ENCODE measurements at regions not wholly inside any gene's neighbourhood (a gene's known extent, or its start where the extent isn't known, plus 50 kb on each side); places are given as distances from the start of the nearest gene placed in this dataset.

DNA sequence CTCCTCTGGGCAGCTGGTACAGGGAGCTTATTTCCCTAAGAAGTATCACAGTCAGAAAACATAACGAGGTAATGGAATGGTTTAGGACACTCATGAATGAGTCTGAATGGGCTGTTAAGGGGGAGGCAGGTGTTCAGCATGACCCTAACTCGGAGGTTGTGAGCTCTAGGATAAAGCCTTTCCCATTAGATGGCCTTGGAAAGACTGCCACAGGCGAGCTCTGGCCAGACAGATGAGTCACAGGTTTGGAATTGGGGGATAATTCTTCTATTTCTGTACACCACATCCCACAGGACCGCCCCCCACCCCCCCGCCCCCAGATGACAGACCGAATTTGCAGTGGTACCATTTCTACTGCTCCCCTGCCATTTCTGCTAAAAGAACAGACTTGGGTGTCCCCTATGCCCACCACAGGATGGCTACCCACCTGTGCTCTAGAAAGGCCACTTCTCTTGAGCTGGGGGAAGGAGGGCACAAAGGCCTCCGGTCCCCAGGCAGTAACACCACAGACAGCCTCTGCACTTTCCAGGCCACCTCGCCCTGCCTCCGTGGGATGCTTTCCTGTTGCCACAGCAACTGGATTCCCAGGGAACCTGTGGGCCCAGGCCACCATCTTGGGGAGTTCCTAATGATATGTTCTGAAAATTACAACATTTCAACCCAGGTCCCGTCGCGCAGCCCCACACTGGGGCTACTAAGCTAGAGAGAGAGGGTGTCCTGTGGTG, 76.7 kb downstream of the TRIM29 start:
- ATAC-seq: no peak
- intact Hi-C loops (cut with micrococcal nuclease): no loop called here
- DNase-seq: no peak

DNA sequence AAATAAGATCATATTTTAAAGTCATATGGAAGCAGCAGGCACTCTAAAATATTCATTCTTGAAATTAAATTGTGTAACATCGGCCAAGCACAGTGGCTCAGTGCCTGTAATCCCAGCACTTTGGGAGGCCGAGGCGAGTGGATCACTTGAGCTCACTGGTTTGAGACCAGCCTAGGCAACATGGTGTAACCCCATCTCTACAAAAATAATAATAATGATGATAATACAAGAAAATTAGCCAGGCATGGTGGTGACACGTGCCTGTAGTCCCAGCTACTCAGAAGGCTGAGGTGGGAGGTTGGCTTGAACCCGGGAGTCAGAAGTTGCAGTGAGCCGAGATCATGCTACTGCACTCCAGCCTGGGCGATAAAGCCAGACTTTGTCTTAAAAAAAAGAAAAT, 77.4 kb downstream of the TRIM29 start:
- intact Hi-C loops (cut with micrococcal nuclease): no loop called here
- DNase-seq (no peak), ATAC-seq (no peak)

DNA sequence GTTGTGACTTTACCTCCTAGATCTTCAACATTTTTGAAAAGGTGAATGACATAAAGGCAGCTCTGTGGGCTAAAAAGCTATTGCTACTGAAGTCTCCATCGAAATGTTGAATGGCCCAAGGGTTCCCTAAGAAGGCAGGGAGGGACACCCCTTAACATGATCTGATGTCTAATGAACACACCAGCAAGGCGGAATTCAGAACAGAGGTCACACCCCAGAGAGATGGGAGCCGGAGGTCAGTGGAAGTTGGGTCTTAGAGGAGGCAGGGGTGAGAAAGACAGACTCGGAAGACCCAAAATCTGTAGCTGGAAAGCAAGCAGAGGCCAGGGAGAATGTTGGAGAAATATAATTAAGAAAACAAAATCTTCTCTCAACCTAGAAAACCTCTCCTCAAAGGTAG, 79.0 kb downstream of the TRIM29 start:
- ATAC-seq (no peak), DNase-seq (no peak)
- intact Hi-C loops (cut with micrococcal nuclease): no loop called here

DNA sequence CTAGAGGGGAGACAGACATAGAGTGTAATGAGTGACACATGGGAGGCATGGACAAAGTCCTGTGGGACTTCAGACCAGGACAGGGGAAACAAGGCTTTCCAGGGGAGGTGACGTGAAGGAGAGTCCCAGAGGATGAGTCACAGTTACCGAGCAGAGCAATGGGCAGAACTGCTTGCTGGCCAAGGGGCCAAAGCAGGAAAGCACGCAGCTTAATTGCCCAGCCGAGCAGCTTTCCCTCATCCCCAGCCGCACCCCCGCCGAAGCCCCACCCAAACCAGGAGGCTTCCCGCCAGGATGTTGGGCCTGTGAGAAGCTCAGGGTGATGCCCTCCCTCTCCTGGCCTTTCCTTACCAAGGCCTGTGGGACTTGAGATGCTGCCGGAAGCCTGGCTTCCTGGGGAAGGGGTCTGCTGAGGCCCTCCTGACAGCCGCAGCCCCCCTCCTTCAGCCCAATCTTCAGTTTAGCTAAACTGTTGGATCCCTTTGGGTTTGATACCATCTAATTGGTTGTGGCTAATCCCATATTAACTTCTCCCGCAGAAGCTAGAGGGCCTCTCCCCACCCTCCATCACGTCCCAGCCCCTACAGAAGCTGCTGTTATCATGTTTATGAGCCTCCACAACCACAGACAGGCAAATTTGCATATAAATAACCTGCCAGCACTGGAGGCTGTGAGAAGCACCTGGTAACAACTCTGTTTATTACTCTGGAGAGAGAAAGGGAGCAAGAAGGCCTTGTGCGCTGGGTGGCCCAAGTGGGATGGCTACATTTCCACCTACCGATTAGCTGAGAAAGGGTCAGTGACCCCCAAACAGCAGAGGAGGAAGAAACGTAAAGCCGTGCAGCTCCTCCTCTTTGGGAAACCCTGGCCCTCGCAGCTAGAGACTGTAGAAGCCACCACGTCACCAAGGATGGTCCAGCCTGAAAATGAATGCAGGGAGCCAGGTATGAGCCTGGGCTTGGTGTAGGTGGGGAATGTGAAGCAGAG, 80.0 kb downstream of the TRIM29 start:
- ATAC-seq: no peak
- DNase-seq: no peak
- intact Hi-C loops (cut with micrococcal nuclease): no loop called here

DNA sequence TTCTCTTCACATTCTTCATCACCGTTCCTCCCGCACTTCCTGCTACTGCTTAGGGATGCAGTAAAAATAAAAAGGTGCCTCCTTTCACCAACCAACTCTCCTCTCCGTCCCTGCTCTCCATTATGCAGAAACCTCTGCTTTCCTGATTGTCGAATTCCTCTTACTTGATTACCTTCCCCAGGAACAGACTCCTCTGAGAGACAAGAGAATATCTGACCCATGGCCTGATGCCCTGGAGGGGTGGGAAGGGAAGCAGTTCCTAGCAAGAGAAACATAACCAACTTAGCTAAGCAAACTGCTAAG, 80.9 kb downstream of the TRIM29 start:
- intact Hi-C loops (cut with micrococcal nuclease): no loop called here
- no peak for ATAC-seq
- DNase-seq: no peak

DNA sequence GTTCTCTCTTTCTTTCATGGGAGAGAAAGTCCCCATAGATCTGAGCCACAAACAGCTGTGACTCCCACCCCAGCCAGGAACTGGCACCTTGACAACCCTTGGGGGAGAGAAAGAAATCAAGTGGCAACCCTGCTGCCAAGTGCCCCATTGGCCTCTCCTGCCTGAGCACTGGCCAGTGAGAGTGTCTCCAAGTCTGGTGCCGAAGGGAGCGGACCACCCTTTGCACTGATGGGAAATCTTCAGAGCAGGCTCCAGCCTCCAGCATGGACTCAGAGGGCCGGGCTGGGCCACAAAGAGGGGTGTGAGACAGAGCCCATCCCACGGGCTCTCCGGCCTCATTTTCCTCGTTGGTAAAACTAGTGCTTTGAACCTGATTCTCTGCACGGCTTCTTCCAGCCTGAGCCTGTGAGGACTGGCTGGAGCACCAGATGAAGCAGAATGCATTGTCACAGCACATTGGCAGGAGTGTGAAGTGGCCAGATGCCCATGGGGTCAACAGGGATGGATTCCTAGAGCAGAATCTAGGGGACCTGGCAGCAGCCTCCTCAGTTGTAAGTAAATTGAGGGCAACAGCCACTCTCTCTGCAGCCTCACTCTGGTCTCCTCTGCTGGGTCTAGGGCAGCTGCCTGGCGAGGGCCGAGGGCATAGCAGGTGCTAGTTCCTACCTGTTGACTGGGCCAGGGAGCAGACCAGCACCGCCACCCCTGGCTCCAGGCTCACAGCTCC, 81.4 kb downstream of the TRIM29 start:
- intact Hi-C loops (cut with micrococcal nuclease): no loop called here
- DNase-seq (no peak), ATAC-seq (no peak)

DNA sequence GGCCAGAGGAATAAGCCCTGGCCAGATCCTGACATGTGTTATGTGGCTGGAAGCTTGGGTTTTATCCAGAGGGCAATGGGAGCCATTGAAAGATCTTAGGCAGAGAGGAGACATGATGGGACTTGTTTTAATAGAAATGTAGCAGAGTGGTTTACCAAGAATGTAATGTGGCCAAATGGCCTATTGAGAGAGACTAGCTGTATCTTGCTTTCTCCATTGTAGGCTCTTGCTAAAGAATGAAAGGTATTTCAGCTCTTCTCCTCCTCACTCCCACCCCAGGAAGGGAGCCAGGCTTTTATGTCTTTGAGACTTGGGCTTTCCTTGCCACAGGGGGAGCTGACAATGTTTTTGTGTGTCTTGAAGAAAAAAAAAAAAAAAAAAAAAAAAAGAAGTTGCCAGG, 82.3 kb downstream of the TRIM29 start:
- no peak for ATAC-seq
- no peak for DNase-seq
- intact Hi-C loops (cut with micrococcal nuclease): no loop called here

DNA sequence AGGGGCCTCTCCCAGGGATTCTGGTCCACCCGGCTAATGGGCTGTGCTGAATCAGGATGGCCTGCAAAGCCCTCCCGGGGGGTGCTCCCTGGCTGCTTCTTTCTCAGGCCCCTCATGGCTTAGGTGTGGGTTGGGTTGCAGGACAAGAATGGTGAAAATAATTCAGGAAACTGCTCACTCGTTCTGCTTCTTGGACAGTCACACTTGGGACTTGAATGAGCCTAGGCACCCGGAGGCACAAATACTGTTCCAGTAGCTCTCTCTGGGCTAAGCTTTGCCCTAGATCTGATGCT, 83.2 kb downstream of the TRIM29 start:
- intact Hi-C loops (cut with micrococcal nuclease): no loop called here
- no peak for ATAC-seq
- DNase-seq: no peak

DNA sequence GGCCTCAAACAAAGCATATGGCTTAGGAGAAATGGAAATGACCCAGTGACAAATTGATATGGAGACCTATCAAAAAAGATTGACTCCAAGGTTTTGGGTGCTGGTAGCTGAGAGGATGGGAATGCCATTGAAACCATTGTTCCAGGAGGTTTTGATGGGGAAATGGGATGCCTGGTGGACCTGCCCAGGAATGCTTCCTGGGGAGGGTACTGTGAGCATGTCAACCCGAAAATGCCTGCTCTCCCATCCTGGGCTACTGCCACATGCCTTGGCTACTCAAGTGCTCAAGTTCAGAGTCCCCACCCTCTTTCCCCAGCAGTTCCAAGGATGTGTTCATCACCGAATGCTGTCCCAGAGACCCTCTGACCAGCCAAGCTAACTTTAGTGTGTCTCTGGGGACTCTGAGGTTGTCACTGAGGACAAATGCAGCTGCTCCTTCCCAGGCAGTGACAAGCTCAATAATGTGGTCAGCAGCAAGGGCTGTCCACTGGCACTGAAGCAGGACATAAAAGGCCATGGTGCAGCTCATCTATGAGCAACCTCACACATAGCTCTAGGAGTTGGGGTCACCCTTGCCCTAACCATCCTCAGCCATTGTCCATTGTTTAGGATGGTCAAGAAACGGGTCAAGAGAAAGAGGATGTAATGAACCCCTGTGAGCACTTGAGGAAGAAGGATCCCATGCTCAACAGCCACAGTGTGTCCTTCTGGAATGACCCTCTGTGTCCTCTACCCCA, 83.7 kb downstream of the TRIM29 start:
- intact Hi-C loops (cut with micrococcal nuclease): no loop called here
- DNase-seq: no peak
- ATAC-seq: no peak

DNA sequence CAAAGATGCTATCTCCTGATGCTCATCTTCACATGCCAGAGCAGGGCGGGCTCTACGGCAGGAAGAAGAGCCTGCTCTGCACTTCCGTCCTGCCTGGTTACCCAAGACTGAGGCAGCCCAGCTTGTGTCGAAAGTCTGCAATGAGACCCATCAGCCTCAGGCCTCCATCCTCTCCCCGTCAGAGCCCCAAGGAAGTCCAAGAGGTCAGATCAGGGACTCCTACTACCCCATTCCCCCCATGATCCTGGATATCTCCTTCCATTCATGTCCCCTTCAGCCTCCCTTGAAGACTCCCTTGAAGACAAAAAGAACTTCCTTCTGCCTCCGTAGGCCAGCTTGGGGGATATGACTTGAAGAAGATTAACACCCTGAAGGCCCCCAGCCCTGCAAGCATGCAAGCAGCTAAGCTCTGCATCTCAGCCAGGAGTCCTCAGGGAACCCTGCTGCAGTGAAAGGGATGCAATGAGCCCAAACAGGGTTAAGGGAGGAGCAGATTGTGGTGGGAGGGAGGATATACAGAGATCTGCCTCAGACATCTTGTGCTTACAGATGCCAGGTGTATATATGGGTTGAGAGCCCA, 85.6 kb downstream of the TRIM29 start:
- DNase-seq (no peak), ATAC-seq (no peak)
- intact Hi-C loops (cut with micrococcal nuclease): no loop called here

DNA sequence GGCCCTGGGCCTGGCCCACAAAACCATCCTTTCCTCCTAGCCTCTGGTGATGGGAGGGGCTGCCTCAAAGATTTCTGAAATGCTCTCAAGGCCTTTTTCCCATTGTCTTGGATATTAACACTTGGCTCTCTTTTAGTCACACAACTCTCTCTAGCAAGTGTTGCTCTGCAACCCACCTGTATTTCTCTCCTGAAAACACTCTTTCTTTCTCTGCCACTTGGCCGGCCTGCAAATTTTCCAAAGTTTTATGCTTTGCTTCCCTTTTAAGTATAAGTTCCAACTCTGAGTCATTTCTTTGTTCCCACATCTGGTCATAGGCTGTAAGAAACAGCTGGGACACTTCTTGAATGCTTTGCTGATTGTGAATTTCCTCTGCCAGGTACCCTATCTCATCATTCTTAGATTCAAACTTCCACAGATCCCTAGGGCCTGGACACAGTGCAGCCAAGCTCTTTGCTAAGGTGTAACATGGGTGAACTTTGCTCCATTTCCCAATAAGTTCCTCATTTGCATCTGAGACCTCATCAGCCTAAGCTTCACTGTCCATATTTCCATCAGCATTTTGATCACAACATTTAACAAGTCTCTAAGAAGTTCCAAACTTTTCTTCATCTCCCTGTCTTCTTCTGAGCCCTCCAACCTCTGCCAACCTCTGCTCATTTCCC, 93.8 kb downstream of the TRIM29 start:
- ATAC-seq (no peak), DNase-seq (no peak)
- intact Hi-C loops (cut with micrococcal nuclease): no loop called here

DNA sequence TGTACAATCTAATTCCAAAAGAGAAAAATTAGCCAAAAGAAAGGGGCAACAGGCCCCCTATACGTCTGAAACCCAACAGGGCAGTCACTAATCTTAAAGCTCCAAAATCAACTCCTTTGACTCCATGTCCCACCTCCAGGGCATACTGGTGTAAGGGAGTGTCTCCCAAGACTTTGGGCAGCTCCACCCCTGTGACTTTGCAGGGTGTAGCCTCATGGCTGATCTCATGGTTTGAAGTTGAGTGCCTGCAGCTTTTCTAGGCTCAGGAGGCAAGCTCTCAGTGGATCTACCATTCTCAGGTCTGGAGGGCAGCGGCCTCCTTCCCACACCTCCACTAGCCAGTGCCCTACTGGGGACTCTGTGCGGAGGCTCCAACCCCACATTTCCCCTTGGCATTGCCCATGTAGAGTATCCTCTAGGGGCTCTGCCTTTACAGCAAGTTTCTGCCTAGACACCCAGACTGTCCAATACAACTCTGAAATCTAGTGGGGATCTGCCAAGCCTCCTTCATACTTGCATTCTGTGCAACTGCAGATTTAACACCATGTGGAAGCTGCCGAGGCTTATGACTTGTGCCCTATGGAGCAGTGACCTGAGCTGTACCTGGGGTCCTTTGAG, 94.5 kb downstream of the TRIM29 start:
- intact Hi-C loops (cut with micrococcal nuclease): no loop called here
- DNase-seq (no peak), ATAC-seq (no peak)

DNA sequence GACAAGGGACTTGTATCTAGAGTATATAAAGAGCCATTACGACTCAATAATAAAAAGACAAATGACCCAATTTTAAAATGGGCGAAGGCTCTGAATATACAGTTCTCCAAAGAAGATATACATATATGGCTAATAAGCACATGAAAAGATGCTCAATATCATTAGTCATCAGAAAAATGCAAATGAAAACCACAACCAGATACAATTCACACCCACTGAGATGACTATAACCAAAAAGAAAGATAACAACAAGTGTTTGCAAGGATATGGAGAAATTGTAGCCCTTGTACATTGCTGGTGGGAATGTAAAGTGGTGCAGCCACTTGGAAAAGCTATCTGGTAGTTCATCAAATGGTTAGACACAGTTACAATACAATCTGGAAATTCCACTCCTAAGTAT, 96.3 kb downstream of the TRIM29 start:
- intact Hi-C loops (cut with micrococcal nuclease): no loop called here
- ATAC-seq (no peak), DNase-seq (no peak)

DNA sequence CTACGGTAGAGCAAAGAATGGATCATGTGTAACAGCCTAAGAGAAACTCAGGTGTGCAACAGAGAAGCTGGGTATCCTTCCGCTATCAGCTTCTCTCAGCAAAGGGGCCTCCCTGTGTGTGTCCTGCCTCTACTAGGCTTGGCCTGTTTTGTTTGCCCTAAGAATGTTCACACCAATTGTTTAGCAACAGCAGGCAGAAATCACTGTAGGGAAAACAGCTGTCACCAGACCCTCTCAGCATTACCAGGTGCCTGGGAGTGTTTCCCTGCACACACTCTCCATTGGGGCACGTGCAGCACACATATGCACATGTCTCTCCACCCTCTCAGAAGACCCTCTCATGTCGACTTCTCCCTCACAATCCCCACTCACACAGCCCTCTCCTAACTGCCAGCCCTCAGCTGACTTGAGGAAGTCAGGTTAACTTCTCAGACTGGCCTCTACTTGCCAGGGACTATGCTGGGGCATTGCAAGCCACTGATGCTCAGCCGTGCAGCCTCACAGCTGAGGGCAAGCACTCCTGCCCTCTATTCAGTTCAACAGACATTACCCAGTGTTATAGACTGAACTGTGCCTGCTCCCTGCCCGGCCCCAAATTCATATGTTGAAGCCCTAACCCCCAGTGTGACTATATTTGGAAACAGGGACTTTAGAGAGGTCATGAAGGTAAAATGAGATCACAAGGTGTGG, 97.6 kb downstream of the TRIM29 start:
- ATAC-seq: no peak
- intact Hi-C loops (cut with micrococcal nuclease): no loop called here
- DNase-seq: no peak

DNA sequence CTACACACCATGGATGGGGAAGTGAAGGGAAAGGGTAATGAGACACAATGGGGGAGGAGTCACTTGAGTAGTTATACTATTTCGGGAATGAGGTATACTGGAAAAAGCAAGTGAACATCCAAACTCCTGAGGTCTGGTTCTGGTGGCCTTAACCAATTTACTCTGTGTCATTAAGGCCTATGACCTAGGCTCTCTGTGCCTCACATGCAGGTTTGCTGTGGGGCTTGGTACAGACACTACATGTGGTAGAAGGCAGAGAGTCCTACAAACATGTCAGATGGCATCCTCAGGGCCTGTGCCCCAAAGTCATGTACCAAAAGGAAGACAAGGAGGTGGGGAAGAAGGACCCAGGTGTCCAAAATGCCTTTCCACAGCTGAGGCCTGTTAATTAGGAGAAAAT, 98.9 kb downstream of the TRIM29 start:
- ATAC-seq (no peak), DNase-seq (no peak)
- intact Hi-C loops (cut with micrococcal nuclease): no loop called here

DNA sequence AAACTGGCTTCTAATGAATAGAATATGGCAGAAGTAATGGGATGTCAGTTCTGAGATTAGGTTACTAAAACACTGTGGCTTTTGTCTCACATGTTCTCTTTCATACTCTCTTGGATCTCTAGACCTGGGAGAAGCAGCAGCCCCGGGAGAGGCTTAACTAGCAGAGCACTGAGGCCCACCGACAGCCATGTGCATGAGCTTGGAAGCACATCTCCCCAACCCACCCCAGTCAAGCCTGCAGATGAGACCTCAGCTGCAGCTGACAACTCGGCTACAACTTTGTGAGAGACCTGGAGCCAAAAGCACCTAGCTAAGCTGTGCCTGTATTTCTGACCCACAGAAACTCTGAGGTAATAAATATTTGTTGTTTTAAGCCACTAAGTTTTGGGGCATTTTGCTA, 100.8 kb downstream of the TRIM29 start:
- intact Hi-C loops (cut with micrococcal nuclease): no loop called here
- ATAC-seq: no peak
- DNase-seq: no peak

DNA sequence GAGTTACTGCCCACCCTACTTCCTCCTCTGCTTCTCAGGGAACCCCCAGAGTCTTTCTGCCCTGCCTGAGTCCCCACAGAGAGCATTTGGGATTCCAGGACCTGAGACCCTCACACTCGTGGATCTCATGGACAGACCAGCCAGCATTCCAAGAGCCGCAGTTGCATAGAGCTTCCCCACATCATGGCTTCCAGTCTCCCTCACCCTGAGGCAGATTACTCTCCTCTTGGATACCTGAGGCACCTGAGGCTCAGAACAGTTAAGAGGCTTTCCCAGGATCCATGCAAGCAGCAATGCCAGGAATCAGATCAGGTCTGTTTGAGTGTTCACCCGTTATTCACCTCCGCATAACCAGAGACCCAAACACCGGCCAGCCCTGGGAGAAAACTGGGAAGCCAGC, 102.2 kb downstream of the TRIM29 start:
- intact Hi-C loops (cut with micrococcal nuclease): no loop called here
- DNase-seq (no peak), ATAC-seq (no peak)

Measured in left ventricle myocardium superior (tissue), 1 donor.